Right ventricle myocardium inferior (tissue), 1 donor: ENCODE measurements at regions not wholly inside any gene's neighbourhood (a gene's known extent, or its start where the extent isn't known, plus 50 kb on each side); places are given as distances from the start of the nearest gene placed in this dataset.

ENCODE experiments used
- ATAC-seq: fragments of 200-7000 bp; cut with Tn5 transposase; one replicate; pipeline ENCODE4 v1.9.1; 2020; ENCODE audit warnings: mild to moderate bottlenecking, moderate library complexity
- DNase-seq: peaks from one replicate; pipeline ENCODE4 v3.0.0; 2021; ENCODE audit errors: missing footprints
- intact Hi-C: fragments of 100-400 bp; cut with DNase I; formaldehyde crosslinking; loops from one replicate; pipeline ENCODE4 v1.11.0; 2022
- donor health status: DM: no; HTN: yes; CAD: no; lungs with severe emphysema.

DNA sequence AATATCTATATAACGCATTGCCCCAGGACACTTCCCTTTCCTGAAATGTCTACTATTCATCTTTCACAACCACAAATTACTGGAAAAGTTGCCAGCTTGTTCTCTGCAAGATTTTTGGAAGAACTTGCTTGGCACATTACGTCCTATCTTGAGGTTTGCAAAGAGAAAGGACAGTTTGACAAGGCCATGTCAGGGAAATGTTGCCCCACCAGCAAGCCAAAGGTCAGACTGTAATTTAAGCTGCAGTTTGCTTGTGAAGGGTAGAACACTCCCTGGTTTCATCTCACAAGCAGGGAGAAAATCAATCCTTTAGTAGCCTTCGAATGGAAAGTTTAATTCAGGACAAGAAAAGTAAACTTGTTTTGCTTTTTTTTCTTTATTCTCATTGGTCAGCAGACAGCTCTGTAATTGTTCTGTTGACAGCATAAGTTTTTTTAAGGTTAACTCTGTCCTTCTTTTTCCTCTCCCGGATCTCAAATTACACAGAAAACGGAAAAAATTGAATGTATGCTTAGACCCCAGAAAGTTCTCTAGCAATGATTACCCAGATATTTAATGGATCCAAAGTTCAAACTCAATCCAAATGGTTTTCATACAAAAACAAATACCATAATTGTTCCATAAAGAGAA is 541.8 kb upstream of the NRSN1 start:
- DNase-seq: no peak
- no peak for ATAC-seq
- intact Hi-C loops: no loop called here

- ATAC-seq (no peak), DNase-seq (no peak)
- intact Hi-C loops: no loop called here
Observed at GRCh38 chr6:23587582-23587981, 538.4 kb upstream of the NRSN1 start.

DNA sequence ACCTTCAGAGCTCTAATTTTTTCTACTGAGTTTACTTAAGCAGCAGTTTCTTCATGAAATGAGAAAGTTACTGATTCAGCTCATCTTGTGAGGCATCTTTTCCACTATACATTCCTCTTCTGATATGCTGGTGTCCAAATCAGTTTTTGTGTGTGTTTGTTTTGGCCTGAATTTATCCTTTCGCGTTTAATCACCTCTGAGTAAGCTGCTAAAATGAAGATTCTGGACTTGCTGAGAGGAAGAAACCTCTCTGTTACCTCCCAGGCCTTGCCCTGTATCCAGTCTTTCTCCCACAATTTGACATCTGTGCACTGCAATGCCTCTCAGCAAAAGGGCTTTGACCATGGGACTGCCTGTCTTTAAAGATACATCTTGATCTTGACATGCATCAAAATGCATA is 536.2 kb upstream of the NRSN1 start:
- no peak for ATAC-seq
- intact Hi-C loops: no loop called here

GRCh38 chr6:23590498-23591126 is 535.4 kb upstream of the NRSN1 start:
- intact Hi-C loops: no loop called here
- ATAC-seq (no peak), DNase-seq (no peak)

More for the DNA sequence above, 536.2 kb upstream of the NRSN1 start:
- DNase-seq: no peak

DNA sequence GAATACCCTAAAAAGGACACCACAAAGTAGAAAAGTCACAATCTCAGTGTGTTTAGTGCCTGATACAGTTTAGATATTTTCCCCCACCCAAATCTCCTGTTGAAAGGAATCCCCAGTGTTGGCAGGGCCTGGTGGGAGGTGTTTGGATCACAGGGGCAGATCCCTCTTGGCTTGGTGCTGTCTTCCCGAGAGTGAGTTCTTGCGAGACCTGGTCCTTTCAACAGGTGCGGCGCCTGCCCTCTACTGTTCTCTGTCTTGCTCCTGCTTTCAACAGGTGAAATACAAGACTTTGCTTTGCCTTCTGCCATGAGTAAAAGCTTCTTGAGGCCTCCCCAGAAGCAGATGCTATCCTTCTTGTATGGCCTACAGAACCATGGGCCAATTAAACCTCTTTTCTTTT is 534.3 kb upstream of the NRSN1 start:
- no peak for ATAC-seq
- intact Hi-C loops: no loop called here
- peak; percentile 53 for DNase-seq

- ATAC-seq: no peak
- intact Hi-C loops: no loop called here
- no peak for DNase-seq
Observed at GRCh38 chr6:23600118-23600517, 525.9 kb upstream of the NRSN1 start.

- intact Hi-C loops: no loop called here
- no peak for ATAC-seq
- DNase-seq: no peak
Observed at GRCh38 chr6:23601811-23602345, 524.1 kb upstream of the NRSN1 start.

DNA sequence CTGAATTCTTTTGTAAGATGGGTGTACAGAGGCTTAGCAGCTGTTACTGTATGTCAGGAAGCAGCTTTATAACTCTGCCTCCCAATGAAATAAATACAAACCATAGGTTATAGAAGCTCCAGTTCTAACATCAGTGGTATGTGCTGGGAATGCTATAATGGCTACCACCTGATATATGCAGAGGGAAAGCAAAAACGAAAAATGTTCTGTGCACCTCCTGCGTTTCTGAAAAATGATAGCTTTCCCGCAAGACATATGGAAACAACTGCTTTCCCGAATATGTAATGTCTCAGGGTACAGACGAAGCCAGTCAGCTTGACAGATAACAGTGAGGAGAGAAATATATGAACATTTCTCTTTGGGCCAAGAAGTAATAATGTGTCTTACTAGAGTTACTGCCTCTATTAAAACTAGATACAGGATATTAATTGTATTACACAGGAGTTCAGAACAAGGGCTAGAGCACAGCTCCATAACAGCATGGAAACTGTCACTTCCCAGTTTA is 517.0 kb upstream of the NRSN1 start:
- no peak for ATAC-seq
- intact Hi-C loops: no loop called here
- no peak for DNase-seq

DNA sequence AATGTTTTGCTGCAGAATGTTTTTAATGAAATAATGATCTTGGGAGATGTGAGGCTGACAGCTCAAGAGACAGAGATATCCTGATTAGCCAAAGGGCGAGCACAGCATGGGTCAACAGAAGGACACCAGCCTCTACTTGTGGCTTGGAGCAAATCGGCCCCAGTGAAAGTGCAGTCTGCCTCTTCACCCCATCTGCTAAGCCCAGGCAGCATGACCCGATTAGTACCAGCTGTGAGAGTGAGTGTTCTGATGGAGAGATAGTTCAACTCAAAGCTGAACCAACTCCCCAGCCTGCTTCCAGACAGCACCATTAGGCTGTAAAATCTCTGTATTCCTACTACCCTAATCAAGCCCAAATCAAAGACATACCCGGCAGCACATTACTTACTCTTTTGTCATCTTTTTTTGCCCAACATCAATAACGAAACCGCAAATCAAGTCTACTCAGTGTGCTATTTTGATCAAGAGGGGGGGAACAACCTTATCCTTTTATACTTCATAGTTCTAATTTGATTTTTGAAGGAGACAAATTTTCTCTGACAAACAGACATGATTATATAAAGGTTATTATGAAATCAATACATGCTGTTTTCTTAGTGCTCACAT is 514.1 kb upstream of the NRSN1 start:
- intact Hi-C loops: no loop called here
- no peak for DNase-seq
- ATAC-seq: no peak

- intact Hi-C loops: no loop called here
- DNase-seq: no peak
- no peak for ATAC-seq
Observed at GRCh38 chr6:23618366-23618765, 507.6 kb upstream of the NRSN1 start.

DNA sequence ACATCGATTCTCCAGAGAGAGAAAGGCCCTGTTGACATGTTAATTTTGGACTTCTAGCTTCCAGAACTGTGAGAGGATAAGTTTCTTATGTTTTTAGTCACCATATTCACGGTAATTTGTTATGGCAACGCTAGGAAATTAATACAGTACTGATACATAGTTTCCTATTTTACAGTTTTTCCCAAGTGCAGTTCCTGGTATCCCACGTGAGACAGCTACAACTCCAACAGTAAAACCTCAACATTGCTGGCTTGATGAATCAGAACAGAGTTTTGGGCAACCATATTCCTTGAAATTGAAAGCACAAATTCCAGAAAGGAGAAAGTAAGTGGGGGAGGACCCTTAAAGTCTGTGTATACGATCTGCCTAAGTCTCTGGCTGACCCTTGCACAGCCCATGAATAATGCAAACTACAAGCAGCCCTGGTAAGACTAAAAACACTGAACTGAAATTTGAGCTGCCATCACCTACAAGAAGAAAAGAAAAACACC is 505.1 kb upstream of the NRSN1 start:
- intact Hi-C loops: no loop called here
- no peak for DNase-seq
- ATAC-seq: no peak

DNA sequence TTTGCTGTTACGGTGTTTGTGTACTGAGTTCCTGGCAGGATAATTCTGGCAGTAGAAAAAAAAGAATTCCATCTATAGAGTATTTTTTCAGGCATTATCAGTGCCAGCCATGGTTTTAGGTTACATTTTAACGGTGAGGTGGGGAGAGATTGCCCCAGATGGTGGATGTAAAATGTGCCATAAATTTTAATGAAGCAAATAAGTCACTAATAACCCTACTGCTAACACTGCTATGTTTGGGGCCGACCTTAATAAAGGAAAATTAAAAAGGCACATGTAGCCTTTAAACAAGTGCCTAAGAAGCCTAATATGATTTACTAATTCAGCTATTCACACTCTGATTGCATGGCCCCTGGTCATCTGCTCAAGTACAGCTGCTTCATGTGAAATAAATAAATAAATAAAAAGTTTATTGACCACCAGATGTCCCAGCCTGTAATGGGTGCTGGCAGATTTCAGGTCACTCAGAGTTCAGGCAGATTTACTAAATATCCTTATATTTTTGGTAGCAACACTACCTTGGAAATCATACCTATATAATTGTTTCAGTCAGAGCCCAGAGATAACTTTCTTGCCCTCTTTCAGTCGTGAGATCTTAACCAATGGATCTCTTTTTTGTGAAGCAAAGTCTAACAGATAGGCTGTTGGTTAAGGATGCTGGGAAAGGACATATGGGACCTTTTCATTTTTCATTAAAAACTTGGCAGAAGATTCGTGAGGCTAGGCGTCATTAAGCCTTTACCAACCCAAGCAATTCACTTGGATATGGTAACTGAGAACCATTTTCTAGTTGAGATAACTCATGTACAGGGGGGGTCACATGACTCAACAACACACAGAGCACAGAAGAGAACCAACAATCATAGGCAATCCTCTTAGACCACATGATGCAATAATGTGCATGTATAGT is 495.0 kb upstream of the NRSN1 start:
- DNase-seq (no peak), ATAC-seq (no peak)
- intact Hi-C loops: no loop called here

- ATAC-seq (no peak), DNase-seq (no peak)
- intact Hi-C loops: no loop called here
Observed at GRCh38 chr6:23633996-23634395, 492.0 kb upstream of the NRSN1 start.

DNA sequence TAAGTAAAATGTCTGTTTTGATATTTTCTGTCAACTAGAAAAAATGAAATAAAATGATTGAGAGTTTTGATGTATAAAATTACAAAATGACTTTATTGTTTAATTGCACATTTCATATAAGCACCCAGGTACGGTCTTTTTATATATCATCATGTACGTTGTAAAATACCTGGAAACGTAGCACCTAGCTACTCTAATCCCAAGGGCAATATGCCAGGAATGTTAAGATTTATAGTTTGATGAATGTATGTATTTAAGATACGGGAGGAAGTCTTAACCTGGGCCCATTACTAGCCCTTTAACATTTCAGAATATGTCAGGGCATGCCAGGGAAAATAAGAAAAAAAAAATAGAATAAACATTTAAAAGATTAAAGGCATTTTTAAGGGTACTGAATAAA is 490.9 kb upstream of the NRSN1 start:
- DNase-seq (no peak), ATAC-seq (no peak)
- intact Hi-C loops: no loop called here

DNA sequence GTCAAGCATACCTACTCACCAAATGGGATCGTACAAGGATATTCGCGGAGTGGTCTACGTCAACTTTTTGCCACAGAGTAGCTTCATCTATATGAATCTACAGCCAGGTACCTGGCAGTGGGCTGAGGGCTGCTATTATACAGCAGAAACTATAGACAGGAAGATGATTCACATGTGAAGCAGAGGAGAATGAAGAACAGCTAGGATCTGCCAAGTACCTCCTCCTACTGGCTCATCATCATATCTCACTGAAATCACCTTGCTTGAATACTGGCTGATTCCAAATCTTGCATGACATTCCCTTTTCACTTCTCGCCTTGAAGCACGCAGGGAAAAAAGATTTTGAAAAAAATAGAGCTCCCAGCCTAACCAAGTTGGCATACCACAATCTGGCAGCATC is 488.7 kb upstream of the NRSN1 start:
- no peak for DNase-seq
- intact Hi-C loops: no loop called here
- ATAC-seq: no peak

DNA sequence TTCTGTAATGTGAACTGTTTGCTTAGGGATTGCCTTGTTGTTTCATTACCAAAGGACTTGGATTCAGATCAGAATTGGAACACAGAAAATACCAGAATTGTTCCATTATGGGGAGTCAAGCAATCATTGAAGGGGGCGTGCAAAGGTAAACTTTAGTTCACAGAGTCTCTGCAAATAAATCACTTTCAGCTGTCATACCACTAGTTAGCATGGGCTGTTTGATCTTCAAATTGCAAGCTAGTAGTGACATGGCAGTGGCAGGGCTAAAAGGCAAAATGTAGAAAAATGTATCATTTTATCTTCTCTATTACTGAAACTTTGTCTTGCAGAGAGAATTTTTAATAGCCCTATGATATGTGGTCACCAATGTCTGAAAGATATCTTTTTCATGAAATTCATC is 483.2 kb upstream of the NRSN1 start:
- ATAC-seq (no peak), DNase-seq (no peak)
- intact Hi-C loops: no loop called here

DNA sequence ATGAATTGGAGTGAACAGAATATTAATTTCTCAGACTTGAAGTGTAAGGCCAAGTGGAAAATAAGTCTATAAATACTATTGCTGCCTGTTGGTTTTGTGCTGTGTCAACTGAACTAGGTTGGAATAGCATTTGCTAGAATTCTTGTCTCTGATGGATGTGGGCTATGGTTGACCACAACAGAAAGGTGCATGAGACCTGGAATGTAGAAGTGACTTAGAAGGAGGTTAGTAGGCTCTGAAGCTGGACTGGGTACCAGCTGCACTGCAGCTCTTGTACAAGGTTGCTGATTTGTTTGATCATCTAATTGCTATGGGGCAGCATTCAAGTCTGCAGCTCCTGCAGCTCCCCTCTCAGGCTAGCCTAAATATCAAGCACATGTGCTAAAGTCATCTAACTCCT is 479.0 kb upstream of the NRSN1 start:
- no peak for DNase-seq
- intact Hi-C loops: no loop called here
- no peak for ATAC-seq

GRCh38 chr6:23650676-23651075 is 475.3 kb upstream of the NRSN1 start:
- ATAC-seq: no peak
- DNase-seq: no peak
- intact Hi-C loops: no loop called here

- no peak for ATAC-seq
Observed at GRCh38 chr6:23654745-23655144, 471.3 kb upstream of the NRSN1 start.

More at GRCh38 chr6:23654745-23655144, 471.3 kb upstream of the NRSN1 start:
- intact Hi-C loops: no loop called here
- no peak for DNase-seq
